Bronchial epithelial cell (primary cell): ENCODE measurements at regions not wholly inside any gene's neighbourhood (a gene's known extent, or its start where the extent isn't known, plus 50 kb on each side); places are given as distances from the start of the nearest gene placed in this dataset.

Experiments used
- DNase-seq: peaks from one replicate; pipeline ENCODE4 v3.0.0-alpha.2; 2010; ENCODE audit warnings: low read depth
- FAIRE-seq: peaks from 2 replicates; lab custom pipeline; 2011; peaks lifted over from hg19 to GRCh38; lab: Jason Lieb, UNC
- H3K27me3 ChIP-seq: 2 replicates; pipeline ENCODE4 v1.5.1; 2011; ENCODE audit warnings: low read length; ENCODE audit not compliant: control insufficient read depth, insufficient read depth
- H3K36me3 ChIP-seq: 2 replicates; pipeline ENCODE4 v1.5.1; 2011; ENCODE audit warnings: low read length; ENCODE audit not compliant: control insufficient read depth, insufficient read depth
- H3K4me3 ChIP-seq: 2 replicates; pipeline ENCODE4 v1.5.1; 2011; ENCODE audit warnings: mild to moderate bottlenecking, low read depth, low read length, control low read depth
- CTCF ChIP-seq: IDR thresholded peaks from 2 replicates; pipeline ENCODE4 v1.5.1; 2011; ENCODE audit warnings: mild to moderate bottlenecking, moderate library complexity, low read length, control low read depth, inconsistent platforms; ENCODE audit not compliant: insufficient read depth, severe bottlenecking

- DNase-seq: no peak
- no peak for FAIRE-seq
- Histone ChIP-seq H3K36me3 (no peaks in the 10 kb centered on the region), H3K27me3 (no peaks in the 10 kb centered on the region), H3K4me3 (no peak overlapping the region)
- TF ChIP-seq CTCF: no peak
Measured at GRCh38 chr10:28959850-28960501, 282.7 kb downstream of the BAMBI start.

GRCh38 chr10:28962768-28963167, 285.4 kb downstream of the BAMBI start:
- no peak for TF ChIP-seq CTCF
- no peak for DNase-seq
- no peak overlapping the region for H3K4me3 ChIP-seq
- no peaks in the 10 kb centered on the region for H3K36me3 ChIP-seq
- no peak for FAIRE-seq
- no peaks in the 10 kb centered on the region for H3K27me3 ChIP-seq

DNA sequence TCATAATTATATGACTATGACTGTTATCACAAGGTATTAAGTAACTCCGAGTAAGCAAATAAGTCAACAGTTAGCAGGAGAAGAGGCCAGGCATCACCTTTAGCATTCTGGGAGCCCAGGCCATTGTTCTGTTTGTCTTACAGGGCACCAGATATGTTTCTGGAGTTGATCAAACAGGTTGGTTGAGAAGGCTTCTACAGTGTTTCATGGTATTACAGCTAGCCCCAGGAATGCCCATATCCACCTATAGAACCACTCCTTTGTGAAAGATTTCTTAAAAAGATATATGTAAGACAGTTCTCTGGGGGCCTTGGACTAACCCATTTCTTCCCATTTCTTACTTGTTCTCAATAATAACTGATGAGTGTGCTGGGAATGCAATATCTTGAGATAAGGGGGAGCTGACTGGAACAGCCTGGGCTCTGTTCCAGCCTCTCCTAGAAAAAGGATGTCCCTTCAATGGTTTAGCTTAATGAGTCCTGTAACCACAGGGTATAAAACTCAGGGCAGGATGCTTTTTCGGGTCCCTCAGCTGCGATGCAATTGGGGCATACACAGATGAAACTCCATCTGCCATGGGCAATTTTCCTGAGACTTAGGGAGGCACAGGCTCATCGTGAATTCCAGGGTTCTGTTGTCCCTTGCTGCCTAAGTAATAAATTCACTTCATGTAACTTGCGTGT, 286.4 kb downstream of the BAMBI start:
- TF ChIP-seq CTCF: no peak
- H3K36me3 ChIP-seq: no peaks in the 10 kb centered on the region
- DNase-seq (no peak), FAIRE-seq (no peak)
- H3K27me3 ChIP-seq: no peaks in the 10 kb centered on the region
- H3K4me3 ChIP-seq: no peak overlapping the region

DNA sequence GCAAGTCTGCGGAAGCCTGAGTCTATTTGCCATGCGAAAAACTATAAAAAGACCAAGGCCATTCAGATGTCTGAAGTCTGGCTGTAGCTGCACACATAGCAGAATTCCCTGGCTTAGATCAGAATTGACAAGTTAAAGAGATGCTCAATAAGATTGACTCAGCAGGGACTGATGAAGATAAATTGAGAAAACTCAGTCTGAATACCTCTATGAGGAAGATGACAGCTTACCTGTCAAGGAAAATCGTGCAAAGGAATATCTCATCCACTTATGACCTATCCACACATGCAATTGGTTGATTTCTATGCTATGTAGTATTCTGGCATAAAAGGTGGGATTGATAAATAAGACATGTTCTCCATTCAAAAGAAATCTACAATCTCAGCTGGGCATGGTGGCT, 288.6 kb downstream of the BAMBI start:
- no peaks in the 10 kb centered on the region for H3K36me3 ChIP-seq
- H3K4me3 ChIP-seq: no peak overlapping the region
- no peak for FAIRE-seq
- no peak for DNase-seq
- TF ChIP-seq CTCF: no peak
- no peaks in the 10 kb centered on the region for H3K27me3 ChIP-seq

DNA sequence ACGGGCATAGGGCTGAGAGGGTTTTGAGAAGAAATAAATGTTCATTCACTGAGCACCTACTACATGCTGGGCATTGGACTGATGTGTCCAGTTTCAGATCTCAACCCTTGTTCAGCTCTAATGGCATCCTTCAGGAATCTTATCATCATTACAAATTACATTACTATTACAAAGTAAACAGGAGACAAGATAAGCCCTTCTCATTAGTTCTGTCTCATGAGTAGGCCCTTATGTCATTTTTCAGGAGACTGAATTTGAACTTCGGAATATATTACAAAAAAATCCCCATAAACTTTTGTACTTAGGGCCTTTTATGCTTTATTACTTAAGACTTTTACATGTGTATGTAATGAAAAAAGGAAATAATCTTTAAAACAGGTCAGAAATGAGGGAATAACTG, 289.7 kb downstream of the BAMBI start:
- no peak overlapping the region for H3K4me3 ChIP-seq

More for the DNA sequence above, 289.7 kb downstream of the BAMBI start:
- no peak for TF ChIP-seq CTCF
- Histone ChIP-seq H3K36me3 (no peaks in the 10 kb centered on the region), H3K27me3 (no peaks in the 10 kb centered on the region)
- no peak for DNase-seq
- no peak for FAIRE-seq
